KMS-11 (cell line): ENCODE measurements at regions not wholly inside any gene's neighbourhood (a gene's known extent, or its start where the extent isn't known, plus 50 kb on each side); places are given as distances from the start of the nearest gene placed in this dataset.

ENCODE experiments used
- H2AFZ ChIP-seq: fragments of 200-600 bp; sonication (generic); 2 replicates; pipeline ENCODE4 v1.6.1; 2016; ENCODE audit warnings: antibody characterized with exemption, mixed run types, low read depth
- H3K27ac ChIP-seq: fragments of 200-600 bp; sonication (generic); 2 replicates; pipeline ENCODE4 v1.6.1; 2016; ENCODE audit warnings: mild to moderate bottlenecking, mixed run types
- H3K27me3 ChIP-seq: fragments of 200-600 bp; sonication (generic); 2 replicates; pipeline ENCODE4 v1.6.1; 2017; ENCODE audit warnings: mild to moderate bottlenecking, low read depth, mixed run types, moderate library complexity; ENCODE audit not compliant: insufficient read depth
- H3K36me3 ChIP-seq: fragments of 200-600 bp; sonication (generic); 2 replicates; pipeline ENCODE4 v1.6.1; 2017; ENCODE audit warnings: mild to moderate bottlenecking, mixed run types; ENCODE audit not compliant: insufficient read depth
- H3K4me1 ChIP-seq: fragments of 200-600 bp; sonication (generic); 2 replicates; pipeline ENCODE4 v1.6.1; 2016; ENCODE audit warnings: mild to moderate bottlenecking, low read depth, mixed run types; ENCODE audit not compliant: poor library complexity, severe bottlenecking
- H3K4me2 ChIP-seq: fragments of 200-600 bp; sonication (generic); 2 replicates; pipeline ENCODE4 v1.7.0; 2016; ENCODE audit warnings: mild to moderate bottlenecking, mixed run types
- H3K4me3 ChIP-seq: fragments of 200-600 bp; sonication (generic); IDR thresholded peaks from 2 replicates; pipeline ENCODE4 v1.6.1; 2017; ENCODE audit warnings: low read depth, low read length, mixed read lengths; ENCODE audit not compliant: insufficient read depth
- H3K79me2 ChIP-seq: fragments of 200-600 bp; sonication (generic); 2 replicates; pipeline ENCODE4 v1.6.1; 2016; ENCODE audit warnings: low read depth, mixed run types; ENCODE audit not compliant: insufficient read depth
- H3K9ac ChIP-seq: fragments of 200-600 bp; sonication (generic); 2 replicates; pipeline ENCODE4 v1.6.1; 2016; ENCODE audit warnings: mild to moderate bottlenecking, mixed run types
- H4K20me1 ChIP-seq: fragments of 200-600 bp; sonication (generic); 2 replicates; pipeline ENCODE4 v1.6.1; 2016; ENCODE audit warnings: mild to moderate bottlenecking, mixed run types; ENCODE audit not compliant: insufficient read depth
- CTCF ChIP-seq: fragments of 200-600 bp; sonication (generic); conservative IDR thresholded peaks from 2 replicates; pipeline ENCODE4 v1.6.1; 2017; ENCODE audit warnings: low read depth, mild to moderate bottlenecking, antibody characterized with exemption, low read length, moderate library complexity, mixed read lengths

- Histone ChIP-seq H3K27me3 (no peaks in the 10 kb centered on the region), H3K4me2 (no peak overlapping the region), H3K36me3 (no peaks in the 10 kb centered on the region), H2AFZ (no peak overlapping the region), H3K4me3 (no peak overlapping the region), H4K20me1 (no peaks in the 10 kb centered on the region), H3K79me2 (no peaks in the 10 kb centered on the region), H3K9ac (no peak overlapping the region), H3K4me1 (no peaks in the 10 kb centered on the region), H3K27ac (no peak overlapping the region)
- no peak for TF ChIP-seq CTCF
Measured at GRCh38 chrX:42274151-42274550, 350.8 kb upstream of the CASK start.

- Histone ChIP-seq H3K4me2 (no peak overlapping the region), H3K4me3 (no peak overlapping the region), H3K79me2 (no peaks in the 10 kb centered on the region), H4K20me1 (no peaks in the 10 kb centered on the region), H3K27ac (no peak overlapping the region), H3K27me3 (no peaks in the 10 kb centered on the region), H3K9ac (no peak overlapping the region), H2AFZ (no peak overlapping the region), H3K4me1 (no peaks in the 10 kb centered on the region), H3K36me3 (no peaks in the 10 kb centered on the region)
- TF ChIP-seq CTCF: no peak
Measured at GRCh38 chrX:42273387-42273786, 350.0 kb upstream of the CASK start.

- no peaks in the 10 kb centered on the region for H3K79me2 ChIP-seq
- no peak overlapping the region for H3K4me3 ChIP-seq
- H3K27ac ChIP-seq: no peak overlapping the region
- H3K36me3 ChIP-seq: no peaks in the 10 kb centered on the region
- no peaks in the 10 kb centered on the region for H4K20me1 ChIP-seq
- no peak overlapping the region for H3K9ac ChIP-seq
- H3K4me2 ChIP-seq: no peak overlapping the region
- TF ChIP-seq CTCF: no peak
- H2AFZ ChIP-seq: no peak overlapping the region
- no peaks in the 10 kb centered on the region for H3K4me1 ChIP-seq
- no peaks in the 10 kb centered on the region for H3K27me3 ChIP-seq
Measured at GRCh38 chrX:42269186-42269585, 345.8 kb upstream of the CASK start.

GRCh38 chrX:42260854-42261253, 337.5 kb upstream of the CASK start:
- Histone ChIP-seq H3K27me3 (no peaks in the 10 kb centered on the region), H3K36me3 (no peaks in the 10 kb centered on the region), H2AFZ (no peak overlapping the region), H3K9ac (no peak overlapping the region), H3K79me2 (no peaks in the 10 kb centered on the region), H3K4me2 (no peak overlapping the region), H3K4me1 (no peaks in the 10 kb centered on the region), H3K4me3 (no peak overlapping the region), H3K27ac (no peak overlapping the region), H4K20me1 (no peaks in the 10 kb centered on the region)
- no peak for TF ChIP-seq CTCF

GRCh38 chrX:42248226-42248625, 324.9 kb upstream of the CASK start:
- no peak overlapping the region for H3K27ac ChIP-seq
- no peaks in the 10 kb centered on the region for H3K36me3 ChIP-seq
- no peaks in the 10 kb centered on the region for H3K4me1 ChIP-seq
- H4K20me1 ChIP-seq: no peaks in the 10 kb centered on the region
- H2AFZ ChIP-seq: no peak overlapping the region
- no peaks in the 10 kb centered on the region for H3K27me3 ChIP-seq
- no peak overlapping the region for H3K4me3 ChIP-seq
- H3K4me2 ChIP-seq: no peak overlapping the region
- no peak for TF ChIP-seq CTCF
- H3K9ac ChIP-seq: no peak overlapping the region
- H3K79me2 ChIP-seq: no peaks in the 10 kb centered on the region
